HAP-1 (cell line): ENCODE measurements at regions not wholly inside any gene's neighbourhood (a gene's known extent, or its start where the extent isn't known, plus 50 kb on each side); places are given as distances from the start of the nearest gene placed in this dataset.

Experiments used
- DNase-seq, 2 experiments: peaks; one replicate each; pipeline ENCODE4 v3.0.0-alpha.2; 2016 to 2020; ENCODE audit warnings: low spot score in 2 of 2
- H3K27me3 ChIP-seq: fragments of 250-450 bp; sonication (Bioruptor Pico); 2 replicates; pipeline ENCODE4 v1.5.1; 2020; ENCODE audit warnings: low read depth, mild to moderate bottlenecking, moderate library complexity
- H3K36me3 ChIP-seq: fragments of 250-450 bp; sonication (Bioruptor Pico); replicated peaks from 2 replicates; pipeline ENCODE4 v1.5.1; 2020; ENCODE audit warnings: mild to moderate bottlenecking
- H3K4me1 ChIP-seq: fragments of 250-450 bp; sonication (Bioruptor Pico); 2 replicates; pipeline ENCODE4 v1.5.1; 2020; ENCODE audit warnings: mild to moderate bottlenecking
- H3K4me3 ChIP-seq: fragments of 250-450 bp; sonication (Bioruptor Pico); 2 replicates; pipeline ENCODE4 v1.5.1; 2020; ENCODE audit warnings: mild to moderate bottlenecking, moderate library complexity
- H3K9me3 ChIP-seq: fragments of 250-450 bp; sonication (Bioruptor Pico); 2 replicates; pipeline ENCODE4 v1.5.1; 2020; ENCODE audit warnings: mild to moderate bottlenecking, moderate library complexity
- in situ Hi-C: fragments of 300-500 bp; cut with MboI; formaldehyde crosslinking; loops from 3 replicates; pipeline ENCODE4 v1.14.3; 2020; ENCODE audit warnings: low sequenced_read_pairs, inconsistent platforms, mixed read lengths

DNA sequence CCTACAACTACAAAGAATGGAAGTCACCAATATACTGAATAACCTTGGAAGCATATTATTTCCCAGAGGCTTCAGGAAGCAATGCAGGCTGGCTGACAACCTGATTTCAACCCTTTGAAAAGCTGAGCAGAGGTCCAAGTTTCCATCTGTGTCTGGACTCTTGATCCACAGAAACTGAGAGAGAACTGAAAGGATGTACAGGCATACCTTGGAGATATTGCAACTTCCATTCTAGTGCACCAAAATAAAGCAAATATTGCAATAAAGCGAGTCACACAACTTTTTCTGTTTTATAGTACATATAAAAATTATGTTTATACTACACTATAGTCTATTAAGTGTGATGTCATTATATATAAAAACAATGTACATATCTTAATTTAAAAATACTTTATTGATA, 85.3 kb downstream of the TYW3 start:
- no peaks in the 10 kb centered on the region for H3K36me3 ChIP-seq
- DNase-seq: no peak
- no peaks in the 10 kb centered on the region for H3K9me3 ChIP-seq
- no peaks in the 10 kb centered on the region for H3K27me3 ChIP-seq
- no peak overlapping the region for H3K4me3 ChIP-seq
- no peaks in the 10 kb centered on the region for H3K4me1 ChIP-seq
- in situ Hi-C loops: no loop called here

DNA sequence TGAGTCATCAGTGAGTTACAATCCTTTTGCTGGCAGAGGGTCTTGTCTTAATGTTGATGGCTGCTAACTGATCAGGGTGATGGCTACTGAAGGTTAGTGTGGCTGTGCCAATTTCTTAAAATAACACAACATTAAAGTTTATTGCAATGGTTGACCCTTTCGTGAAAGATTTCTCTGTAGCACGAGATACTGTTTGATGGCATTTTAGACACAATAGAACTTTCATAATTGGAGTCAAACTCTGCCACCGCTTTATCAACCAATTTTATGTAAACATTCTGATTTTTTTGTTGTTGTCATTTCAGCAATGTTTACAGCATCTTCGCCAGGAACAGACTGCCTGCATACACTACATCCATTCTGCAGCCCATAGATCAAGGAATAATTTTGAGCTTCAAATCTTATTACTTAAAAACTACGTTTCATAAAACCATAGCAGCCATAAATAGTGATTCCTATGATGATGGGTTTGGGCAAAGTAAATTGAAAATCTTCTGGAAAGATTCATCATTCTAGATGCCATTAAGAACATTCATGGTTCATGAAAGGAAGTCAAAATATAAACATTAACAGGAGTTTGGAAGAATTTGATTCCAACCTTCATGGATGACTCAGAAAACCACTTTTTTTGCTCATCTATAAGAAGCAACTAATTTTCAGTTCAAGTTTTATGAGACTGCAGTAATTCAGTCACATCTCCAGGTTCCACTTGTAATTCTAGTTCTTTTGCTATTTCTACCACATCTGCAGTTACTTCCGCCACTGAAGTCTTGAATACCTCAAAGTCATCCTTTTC, 85.9 kb downstream of the TYW3 start:
- Histone ChIP-seq H3K36me3 (no peaks in the 10 kb centered on the region), H3K27me3 (no peaks in the 10 kb centered on the region), H3K9me3 (no peaks in the 10 kb centered on the region), H3K4me3 (no peak overlapping the region), H3K4me1 (no peaks in the 10 kb centered on the region)
- DNase-seq: no peak
- in situ Hi-C loops: no loop called here

DNA sequence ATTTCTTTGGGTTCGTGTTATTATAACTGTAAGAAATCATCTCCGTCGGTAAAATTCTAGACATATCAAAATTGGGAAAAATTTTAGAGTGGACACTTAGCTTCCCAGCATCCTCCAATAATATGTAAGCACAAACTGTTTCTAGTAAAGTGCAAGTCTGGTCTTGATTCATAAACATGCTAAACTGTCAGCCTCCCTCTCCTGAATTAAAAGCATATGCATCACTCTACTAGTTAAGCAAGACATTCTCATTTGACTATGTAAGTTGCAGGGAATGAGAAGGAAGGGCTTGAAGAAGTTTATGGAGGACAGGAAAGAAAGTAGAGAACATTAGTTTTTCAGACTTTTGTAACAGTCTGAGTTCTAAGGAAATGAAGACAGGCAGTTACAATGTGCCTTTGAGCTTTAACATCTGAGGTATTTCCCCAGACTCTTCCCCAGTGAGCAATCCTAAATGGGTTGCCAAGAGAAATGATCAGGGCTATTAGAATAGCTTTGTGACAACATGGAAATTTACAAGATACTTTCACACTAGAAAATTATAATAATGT, 90.0 kb downstream of the TYW3 start:
- Histone ChIP-seq H3K4me3 (no peak overlapping the region), H3K4me1 (no peaks in the 10 kb centered on the region), H3K9me3 (no peaks in the 10 kb centered on the region), H3K36me3 (no peaks in the 10 kb centered on the region), H3K27me3 (peaks cover 4% of the 10 kb centered on the region; the same call in 1 of the 2 replicates)
- no peak for DNase-seq
- in situ Hi-C loops: no loop called here

DNA sequence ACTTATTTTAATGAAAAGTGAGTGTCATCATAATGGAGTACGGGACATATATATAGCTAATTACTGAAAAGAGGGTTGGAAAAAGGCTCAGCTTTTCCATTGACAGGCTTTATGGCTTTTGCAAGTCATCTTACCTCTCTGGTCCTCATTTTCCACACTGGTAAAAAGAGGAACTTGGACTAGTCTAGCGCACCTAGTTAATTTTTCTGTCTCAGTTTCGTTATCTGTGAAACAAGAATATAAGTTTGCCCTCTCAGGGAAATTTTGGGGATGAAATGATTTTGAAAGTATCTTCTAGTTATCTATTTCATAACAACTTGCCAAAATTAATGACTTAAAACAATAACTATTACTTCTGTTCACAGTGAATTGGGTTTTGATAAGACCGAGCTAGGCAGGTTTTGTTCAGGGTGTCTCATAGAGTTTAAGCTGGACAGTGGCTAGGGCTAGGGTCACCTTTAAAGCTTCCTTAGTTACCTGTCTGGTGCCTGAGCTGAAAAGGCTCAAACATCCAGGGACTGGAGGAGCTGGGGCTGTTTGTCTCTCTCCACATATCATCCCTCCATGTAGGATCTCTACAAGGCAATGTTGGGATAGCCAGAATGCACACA, 91.7 kb downstream of the TYW3 start:
- in situ Hi-C loops: no loop called here
- H3K9me3 ChIP-seq: no peaks in the 10 kb centered on the region
- peaks cover 4% of the 10 kb centered on the region; the same call in 1 of the 2 replicates for H3K27me3 ChIP-seq
- H3K4me1 ChIP-seq: no peaks in the 10 kb centered on the region
- no peak for DNase-seq
- H3K36me3 ChIP-seq: no peaks in the 10 kb centered on the region
- no peak overlapping the region for H3K4me3 ChIP-seq

DNA sequence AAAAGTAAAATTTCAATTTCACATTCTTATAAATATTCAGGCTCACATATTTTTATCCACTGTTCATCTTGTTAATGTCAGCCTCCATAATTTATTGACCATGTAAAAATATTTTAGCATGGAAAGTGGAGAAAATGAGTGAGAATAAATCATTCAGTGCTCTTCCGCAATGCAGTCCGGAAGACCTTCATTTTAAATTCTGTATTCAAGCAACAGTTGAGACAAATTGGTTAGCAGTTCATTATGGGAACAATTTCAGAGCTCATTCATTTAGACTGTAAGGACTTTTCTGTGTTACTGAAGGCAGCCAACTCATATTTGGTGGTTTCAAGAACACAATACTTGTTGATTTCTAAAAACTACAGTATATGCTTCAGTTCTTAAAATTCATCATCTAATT, 97.8 kb downstream of the TYW3 start:
- Histone ChIP-seq H3K9me3 (no peaks in the 10 kb centered on the region), H3K4me1 (no peaks in the 10 kb centered on the region), H3K27me3 (peaks cover 3% of the 10 kb centered on the region; the same call in 1 of the 2 replicates), H3K36me3 (no peaks in the 10 kb centered on the region), H3K4me3 (no peak overlapping the region)
- no peak for DNase-seq
- in situ Hi-C loops: no loop called here

DNA sequence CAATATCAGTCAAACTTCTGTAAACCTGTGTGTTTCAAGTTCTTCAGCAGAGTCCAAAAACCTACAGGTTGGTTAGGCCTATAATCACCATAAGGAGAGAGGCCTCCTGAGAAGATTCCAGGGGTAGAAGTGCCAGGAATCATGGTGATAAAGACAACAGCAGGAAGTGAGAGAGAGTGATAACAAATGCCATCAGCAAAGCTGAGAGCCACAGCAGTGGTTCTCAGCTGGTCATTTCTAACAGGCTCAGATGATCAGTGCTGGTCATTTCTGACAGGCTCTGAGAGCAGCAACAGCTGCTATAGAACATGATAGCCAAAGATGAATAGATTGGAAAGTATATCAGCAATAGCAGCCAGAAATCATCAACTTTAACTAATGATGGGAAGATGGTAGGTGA, 101.3 kb downstream of the TYW3 start:
- DNase-seq: no peak
- Histone ChIP-seq H3K36me3 (no peaks in the 10 kb centered on the region), H3K9me3 (no peaks in the 10 kb centered on the region), H3K27me3 (peaks cover under 1% of the 10 kb centered on the region; the same call in 1 of the 2 replicates), H3K4me3 (no peak overlapping the region), H3K4me1 (no peaks in the 10 kb centered on the region)
- in situ Hi-C loops: no loop called here

DNA sequence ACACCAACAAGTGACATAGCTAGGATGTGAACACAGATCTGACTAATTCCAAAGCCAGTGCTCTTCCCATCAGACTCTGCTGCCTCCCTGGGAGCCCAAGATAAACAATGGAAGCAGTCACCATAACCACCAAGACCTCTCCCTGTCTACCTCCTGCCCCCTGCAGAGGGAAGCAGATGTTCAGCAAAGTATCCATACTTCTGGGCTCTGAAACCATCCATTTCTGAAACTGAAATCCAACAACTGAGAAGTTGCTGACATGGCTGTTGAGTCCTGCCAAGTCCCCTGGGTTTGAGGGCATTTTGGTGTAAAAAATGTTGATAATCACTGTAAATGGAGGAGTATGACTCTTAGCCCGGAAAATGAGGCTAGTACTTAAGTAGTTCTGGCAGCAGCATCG, 102.1 kb downstream of the TYW3 start:
- no peaks in the 10 kb centered on the region for H3K36me3 ChIP-seq
- no peaks in the 10 kb centered on the region for H3K4me1 ChIP-seq
- in situ Hi-C loops: no loop called here
- peaks cover 5% of the 10 kb centered on the region; the same call in 1 of the 2 replicates for H3K27me3 ChIP-seq
- DNase-seq: no peak
- H3K4me3 ChIP-seq: no peak overlapping the region
- no peaks in the 10 kb centered on the region for H3K9me3 ChIP-seq

DNA sequence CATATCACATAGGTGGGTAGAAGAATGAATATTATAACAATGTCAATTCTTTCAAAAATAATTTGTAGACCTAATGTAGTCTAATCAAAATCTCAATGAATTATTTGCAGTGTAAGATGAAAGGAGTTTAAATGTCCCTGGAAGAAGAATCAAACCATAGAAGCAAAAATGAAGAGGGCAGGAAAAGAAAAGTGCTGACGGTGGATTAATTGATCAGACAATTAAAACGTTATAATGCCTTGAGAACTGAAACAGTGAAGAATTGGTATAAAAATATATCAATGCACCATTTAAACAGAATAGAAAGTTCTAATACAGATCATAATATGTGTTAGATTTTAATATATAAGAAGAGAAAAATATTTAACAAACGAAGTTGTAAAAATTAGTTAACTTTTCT, 109.8 kb downstream of the TYW3 start:
- Histone ChIP-seq H3K36me3 (no peaks in the 10 kb centered on the region), H3K4me1 (no peaks in the 10 kb centered on the region), H3K9me3 (no peaks in the 10 kb centered on the region), H3K4me3 (no peak overlapping the region), H3K27me3 (peaks cover 5% of the 10 kb centered on the region; the same call in 1 of the 2 replicates)
- in situ Hi-C loops: no loop called here
- DNase-seq: no peak

DNA sequence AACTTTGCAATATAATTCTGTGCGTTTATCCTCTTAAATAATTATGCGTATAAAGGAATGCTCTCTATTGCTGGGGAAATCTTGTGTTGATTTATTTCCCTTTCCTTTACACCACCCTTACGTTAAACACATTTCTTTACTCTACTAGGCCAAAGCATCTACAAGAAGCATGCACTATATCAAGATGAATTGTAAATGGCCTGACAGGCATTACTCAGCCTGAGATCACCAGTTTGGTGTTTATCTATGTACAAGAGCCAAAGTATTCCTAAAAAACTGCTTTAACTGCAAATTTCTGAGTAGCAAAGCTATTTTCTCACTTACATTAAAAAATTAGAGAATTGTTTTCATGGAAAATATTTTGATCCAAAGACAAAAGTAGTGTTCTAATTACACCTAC, 114.8 kb downstream of the TYW3 start:
- DNase-seq: no peak
- in situ Hi-C loops: no loop called here
- H3K4me1 ChIP-seq: no peaks in the 10 kb centered on the region

DNA sequence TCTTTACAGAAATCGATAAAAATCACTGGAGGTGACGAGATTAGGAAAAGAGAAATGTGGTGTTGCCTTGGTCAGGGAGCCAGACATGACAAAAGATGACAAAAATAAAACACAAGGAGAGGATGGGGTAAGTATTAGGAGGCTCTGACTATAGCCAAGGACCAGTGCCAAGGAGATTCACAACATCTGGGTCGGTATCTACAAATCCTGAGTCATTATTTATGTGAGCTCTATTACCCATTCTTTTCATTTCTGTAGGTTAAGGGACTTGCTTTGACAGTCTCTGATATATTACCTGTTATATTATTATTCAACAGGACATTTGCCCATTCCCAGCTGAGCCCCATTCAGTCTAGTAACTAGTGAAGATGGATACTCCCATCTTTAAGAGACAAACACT, 120.8 kb downstream of the TYW3 start:
- no peaks in the 10 kb centered on the region for H3K27me3 ChIP-seq
- no peak for DNase-seq
- H3K4me1 ChIP-seq: no peaks in the 10 kb centered on the region
- no peaks in the 10 kb centered on the region for H3K9me3 ChIP-seq
- H3K4me3 ChIP-seq: no peak overlapping the region
- H3K36me3 ChIP-seq: no peaks in the 10 kb centered on the region
- in situ Hi-C loops: no loop called here

More for the DNA sequence above, 114.8 kb downstream of the TYW3 start:
- H3K4me3 ChIP-seq: no peak overlapping the region
- H3K27me3 ChIP-seq: no peaks in the 10 kb centered on the region
- H3K9me3 ChIP-seq: no peaks in the 10 kb centered on the region
- no peaks in the 10 kb centered on the region for H3K36me3 ChIP-seq

DNA sequence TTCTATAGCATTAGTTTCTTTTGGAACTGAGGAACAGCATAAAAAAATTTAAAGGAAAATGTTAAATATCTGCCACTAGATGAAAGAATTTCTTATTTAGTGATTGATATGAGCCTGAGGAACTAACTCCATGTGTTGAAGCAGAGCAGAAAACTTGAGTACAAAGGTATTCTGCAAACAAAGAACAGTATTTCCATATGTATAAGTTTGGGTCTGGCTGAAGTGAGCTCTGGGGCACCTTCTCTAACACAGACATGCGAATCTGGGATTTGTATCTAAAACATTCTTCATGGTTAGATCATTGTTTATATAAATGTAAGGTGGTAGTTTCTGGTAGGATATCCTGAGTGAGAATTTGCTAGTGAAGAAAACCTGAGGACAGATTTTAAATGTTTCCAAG, 123.2 kb downstream of the TYW3 start:
- Histone ChIP-seq H3K9me3 (no peaks in the 10 kb centered on the region), H3K4me1 (no peaks in the 10 kb centered on the region), H3K4me3 (no peak overlapping the region), H3K36me3 (no peaks in the 10 kb centered on the region), H3K27me3 (no peaks in the 10 kb centered on the region)
- no peak for DNase-seq
- in situ Hi-C loops: no loop called here

DNA sequence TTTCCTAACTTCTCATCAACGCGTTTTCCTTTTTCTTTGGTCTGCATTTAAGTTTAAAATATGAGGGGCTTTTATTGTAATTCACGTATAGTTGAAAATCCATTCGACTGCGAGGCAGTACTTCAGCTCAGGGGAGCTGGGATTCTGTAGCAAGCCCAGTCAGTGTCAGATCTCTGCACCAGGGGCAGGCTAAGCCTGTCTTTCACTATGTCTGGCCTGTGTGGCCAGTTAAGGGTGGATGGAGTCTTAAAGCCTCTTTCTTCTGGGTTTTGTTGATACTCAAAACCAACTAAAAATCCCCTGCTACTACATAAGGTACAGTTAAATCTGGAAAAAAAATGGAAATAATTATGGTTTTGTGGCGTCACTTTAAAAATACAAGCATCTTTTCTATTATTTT, 124.7 kb downstream of the TYW3 start:
- Histone ChIP-seq H3K9me3 (no peaks in the 10 kb centered on the region), H3K4me3 (no peak overlapping the region), H3K36me3 (no peaks in the 10 kb centered on the region), H3K27me3 (no peaks in the 10 kb centered on the region), H3K4me1 (no peaks in the 10 kb centered on the region)
- DNase-seq: no peak
- in situ Hi-C loops: no loop called here

DNA sequence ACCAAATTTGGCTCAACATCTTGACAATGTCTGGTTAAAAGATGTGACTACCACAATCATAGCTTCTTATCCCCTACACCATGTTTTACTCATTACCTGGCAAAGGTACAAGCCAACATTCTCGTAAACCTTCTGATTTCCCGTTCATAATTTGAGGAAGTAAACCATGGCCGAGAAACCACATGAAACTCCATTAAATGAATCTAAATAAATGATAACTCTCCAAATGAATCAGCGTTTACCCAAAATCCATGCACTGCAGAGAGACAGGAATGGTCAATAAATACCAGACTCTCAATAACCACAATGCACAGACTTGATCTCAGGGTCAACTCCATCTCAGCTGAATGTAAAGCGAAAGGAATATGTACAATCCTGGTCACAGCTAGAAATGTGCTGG, 125.2 kb downstream of the TYW3 start:
- H3K4me1 ChIP-seq: no peaks in the 10 kb centered on the region

DNA sequence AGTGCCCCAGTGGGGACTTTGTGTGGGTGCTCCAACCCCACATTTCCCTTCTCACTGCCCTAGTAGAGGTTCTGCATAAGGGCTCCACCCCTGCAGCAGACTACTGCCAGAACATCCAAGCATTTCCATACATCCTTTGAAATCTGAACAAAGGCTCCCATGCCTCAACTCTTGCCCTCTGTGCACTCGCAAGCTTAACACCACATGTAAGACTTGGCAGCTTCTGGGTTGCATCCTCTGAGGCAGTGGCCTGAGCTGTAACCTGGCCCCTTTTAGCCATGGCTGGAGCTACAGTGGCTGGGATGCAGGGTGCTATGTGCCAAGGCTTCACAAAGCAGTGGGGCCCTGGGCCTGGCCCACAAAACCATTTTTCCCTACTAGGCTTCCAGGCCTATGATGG, 128.9 kb downstream of the TYW3 start:
- no peaks in the 10 kb centered on the region for H3K36me3 ChIP-seq
- H3K4me3 ChIP-seq: no peak overlapping the region
- H3K9me3 ChIP-seq: no peaks in the 10 kb centered on the region
- no peaks in the 10 kb centered on the region for H3K27me3 ChIP-seq
- in situ Hi-C loops: no loop called here
- no peaks in the 10 kb centered on the region for H3K4me1 ChIP-seq
- peak in 1 of 2 experiments; percentile 33 for DNase-seq

More for the DNA sequence above, 125.2 kb downstream of the TYW3 start:
- Histone ChIP-seq H3K9me3 (no peaks in the 10 kb centered on the region), H3K36me3 (no peaks in the 10 kb centered on the region), H3K4me3 (no peak overlapping the region), H3K27me3 (no peaks in the 10 kb centered on the region)
- DNase-seq: no peak
- in situ Hi-C loops: no loop called here
